Activated CD4-positive, alpha-beta T cell treated with anti-CD3 and anti-CD28 coated beads, Interleukin-10, Interleukin-2, amounts not matched to agents 100 ng/mL and 50 ng/mL, durations not matched to agents 16 hours and 8 hours (primary cell): ENCODE measurements at regions not wholly inside any gene's neighbourhood (a gene's known extent, or its start where the extent isn't known, plus 50 kb on each side); places are given as distances from the start of the nearest gene placed in this dataset.
A peak's percentile ranks its signal among the peaks of the same experiment; 100 is the strongest.
"Not testable (repeated sequence)": the region's sequence is repeated elsewhere in the genome, so short reads cannot be mapped to it uniquely, and the experiment has no call there.

Experiments
- DNase-seq: peaks from one replicate; pipeline ENCODE4 v3.0.0-alpha.2; 2020

GRCh38 chr7:6882321-6882721 lies 56.2 kb upstream of the CCZ1B start:
- not testable (repeated sequence) for DNase-seq

GRCh38 chr7:6883756-6884155 lies 57.7 kb upstream of the CCZ1B start:
- not testable (repeated sequence) for DNase-seq

GRCh38 chr7:6886198-6886597 lies 60.1 kb upstream of the CCZ1B start:
- no peak for DNase-seq

- not testable (repeated sequence) for DNase-seq
These were observed 62.4 kb upstream of the CCZ1B start for GRCh38 chr7:6888267-6889045.

GRCh38 chr7:6889252-6889812 lies 63.3 kb upstream of the CCZ1B start:
- DNase-seq, result no peak

GRCh38 chr7:6902097-6902518 lies 76.0 kb upstream of the CCZ1B start:
- not testable (repeated sequence) for DNase-seq

GRCh38 chr7:6903289-6903688 lies 77.2 kb upstream of the CCZ1B start:
- not testable (repeated sequence) for DNase-seq

GRCh38 chr7:6903792-6904191 lies 77.7 kb upstream of the CCZ1B start:
- DNase-seq, result not testable (repeated sequence)

- DNase-seq, result no peak
These were observed 91.2 kb upstream of the CCZ1B start for GRCh38 chr7:6917258-6917657.

- not testable (repeated sequence) for DNase-seq
These were observed 93.1 kb upstream of the CCZ1B start for GRCh38 chr7:6919169-6919568.

- DNase-seq, result not testable (repeated sequence)
These were observed 98.4 kb upstream of the CCZ1B start for GRCh38 chr7:6924523-6924922.

GRCh38 chr7:6926193-6927174 lies 100.4 kb upstream of the CCZ1B start:
- peak; percentile 54 for DNase-seq

- DNase-seq, result not testable (repeated sequence)
These were observed 101.6 kb upstream of the CCZ1B start for GRCh38 chr7:6927643-6928042.

- DNase-seq, result not testable (repeated sequence)
These were observed 103.5 kb upstream of the CCZ1B start for GRCh38 chr7:6929588-6929987.

- DNase-seq, result not testable (repeated sequence)
These were observed 104.1 kb upstream of the CCZ1B start for GRCh38 chr7:6930081-6930635.

GRCh38 chr7:6930787-6931186 lies 104.7 kb upstream of the CCZ1B start:
- DNase-seq, result peak; percentile 40

- not testable (repeated sequence) for DNase-seq
These were observed 105.4 kb upstream of the CCZ1B start for GRCh38 chr7:6931456-6931855.

- DNase-seq, result not testable (repeated sequence)
These were observed 108.0 kb upstream of the CCZ1B start for GRCh38 chr7:6933954-6934632.

- DNase-seq, result no peak
These were observed 108.9 kb upstream of the CCZ1B start for GRCh38 chr7:6934981-6935380.

GRCh38 chr7:6936626-6937025 lies 110.6 kb upstream of the CCZ1B start:
- not testable (repeated sequence) for DNase-seq

- not testable (repeated sequence) for DNase-seq
These were observed 111.7 kb upstream of the CCZ1B start for GRCh38 chr7:6937746-6938145.

GRCh38 chr7:6938284-6938683 lies 112.2 kb upstream of the CCZ1B start:
- DNase-seq, result peak; percentile 41
